Uterus (tissue), 2 donors: ENCODE measurements at regions not wholly inside any gene's neighbourhood (a gene's known extent, or its start where the extent isn't known, plus 50 kb on each side); places are given as distances from the start of the nearest gene placed in this dataset.

Experiments used
- POLR2A ChIP-seq, 2 donors: fragments of 450-650 bp; IDR thresholded peaks; one replicate each; pipeline ENCODE4 v1.6.1; 2016; ENCODE audit warnings: antibody characterized with exemption in 2 of 2, mild to moderate bottlenecking in 1 of 2, moderate library complexity in 1 of 2
- TF ChIP-seq, protein P1 (sequence below), 4 experiments: fragments of 200-600 bp in 2 of 4; fragments of 450-650 bp in 2 of 4; sonication (generic) in 2 of 4; IDR thresholded peaks; one replicate each; pipeline ENCODE4 v1.5.1; 2016 to 2019; ENCODE audit warnings: antibody characterized with exemption in 4 of 4, mild to moderate bottlenecking in 2 of 4, moderate library complexity in 1 of 4

GRCh38 chr9:107431461-107431860 is 58.1 kb downstream of the KLF4 start:
- TF ChIP-seq, protein P1, sequence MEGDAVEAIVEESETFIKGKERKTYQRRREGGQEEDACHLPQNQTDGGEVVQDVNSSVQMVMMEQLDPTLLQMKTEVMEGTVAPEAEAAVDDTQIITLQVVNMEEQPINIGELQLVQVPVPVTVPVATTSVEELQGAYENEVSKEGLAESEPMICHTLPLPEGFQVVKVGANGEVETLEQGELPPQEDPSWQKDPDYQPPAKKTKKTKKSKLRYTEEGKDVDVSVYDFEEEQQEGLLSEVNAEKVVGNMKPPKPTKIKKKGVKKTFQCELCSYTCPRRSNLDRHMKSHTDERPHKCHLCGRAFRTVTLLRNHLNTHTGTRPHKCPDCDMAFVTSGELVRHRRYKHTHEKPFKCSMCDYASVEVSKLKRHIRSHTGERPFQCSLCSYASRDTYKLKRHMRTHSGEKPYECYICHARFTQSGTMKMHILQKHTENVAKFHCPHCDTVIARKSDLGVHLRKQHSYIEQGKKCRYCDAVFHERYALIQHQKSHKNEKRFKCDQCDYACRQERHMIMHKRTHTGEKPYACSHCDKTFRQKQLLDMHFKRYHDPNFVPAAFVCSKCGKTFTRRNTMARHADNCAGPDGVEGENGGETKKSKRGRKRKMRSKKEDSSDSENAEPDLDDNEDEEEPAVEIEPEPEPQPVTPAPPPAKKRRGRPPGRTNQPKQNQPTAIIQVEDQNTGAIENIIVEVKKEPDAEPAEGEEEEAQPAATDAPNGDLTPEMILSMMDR (IDR thresholded peaks at IDR 0.05), result no peak
- no peak for TF ChIP-seq POLR2A (IDR thresholded peaks at IDR 0.05)
